ENCODE measurements at regions not wholly inside any gene's neighbourhood (a gene's known extent, or its start where the extent isn't known, plus 50 kb on each side); places are given as distances from the start of the nearest gene placed in this dataset.

DNA sequence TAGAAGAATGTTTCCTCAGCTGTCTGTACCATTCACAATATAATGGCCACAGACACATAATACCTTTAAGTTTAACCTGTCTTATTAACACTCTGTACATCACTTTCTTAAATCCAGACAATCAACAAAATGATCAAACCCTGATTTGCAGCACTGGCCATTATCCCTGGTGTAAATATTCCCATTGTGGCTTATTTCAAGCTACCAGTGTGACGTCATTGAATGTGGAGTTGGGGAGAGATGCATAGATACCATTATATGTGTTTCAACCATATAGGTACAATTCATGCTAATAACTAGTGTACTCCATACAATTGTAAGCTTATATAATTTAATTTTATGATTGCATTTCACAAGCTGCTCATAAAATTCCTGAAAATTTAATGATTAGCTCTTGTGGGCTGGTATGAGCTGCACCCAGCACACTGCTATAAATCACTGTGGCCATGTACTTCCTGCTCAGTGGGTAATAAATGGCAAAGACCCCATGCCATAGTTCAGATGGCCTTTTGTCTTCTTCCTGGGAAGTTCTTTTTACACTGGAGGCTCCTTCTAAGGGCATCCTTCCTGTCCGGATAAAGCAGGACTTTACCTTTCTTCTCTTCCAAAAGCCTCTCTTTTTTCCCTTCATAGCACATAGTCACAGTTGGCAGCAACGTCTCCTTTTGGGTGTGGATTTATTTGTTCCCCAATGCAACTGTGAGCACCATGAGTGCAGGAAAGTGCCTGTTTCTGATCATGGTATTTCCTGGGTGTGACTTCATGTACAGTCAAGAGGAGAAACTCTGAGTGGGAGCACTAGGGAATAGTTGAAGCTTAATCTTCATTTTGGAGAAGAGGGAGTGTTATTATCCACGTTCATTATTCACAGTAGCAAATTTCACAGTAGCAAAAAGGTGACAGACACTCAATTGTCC is 87.8 kb downstream of the MIAT start:
- Mint-ChIP-seq H3K4me1 (no peaks in the 10 kb centered on the region), H3K27me3 (no peaks in the 10 kb centered on the region), H3K4me3 (no peak overlapping the region), H3K27ac (no peak overlapping the region), H3K9me3 (ENCODE audit: insufficient read depth) (no peaks in the 10 kb centered on the region)
- Histone ChIP-seq H3K27me3 (replicated peaks in 1 of 4; ENCODE audit: control extremely low read depth in 1 of 4, control insufficient read depth in 3 of 4, insufficient read depth in 4 of 4, low read length in 3 of 4) (no peaks in the 10 kb centered on the region), H3K9me3 (ENCODE audit: control extremely low read depth in 1 of 3, control insufficient read depth in 2 of 3, insufficient read depth in 1 of 3, low read length in 2 of 3) (no peaks in the 10 kb centered on the region), H3K4me2 (replicated peaks; ENCODE audit: low read depth, low read length, poor library complexity, severe bottlenecking) (no peak overlapping the region), H3K4me3 (ENCODE audit: control extremely low read depth in 1 of 5, extremely low read depth in 1 of 5, insufficient read depth in 1 of 5, low read depth in 2 of 5, low read length in 4 of 5) (no peak overlapping the region), H3K36me3 (replicated peaks in 1 of 2; ENCODE audit: control extremely low read depth in 1 of 2, control insufficient read depth in 1 of 2, extremely low read depth in 1 of 2, insufficient read depth in 2 of 2, low read length in 1 of 2) (peaks cover 0 to 18% of the 10 kb centered on the region in 2 experiments), H3K27ac (ENCODE audit: low read length in 2 of 2) (no peak overlapping the region), H3K79me2 (ENCODE audit: control insufficient read depth, insufficient read depth, low read length) (no peaks in the 10 kb centered on the region), H4K20me1 (ENCODE audit: control insufficient read depth, insufficient read depth, low read length, poor library complexity, severe bottlenecking) (peaks cover 14% of the 10 kb centered on the region), H2AFZ (ENCODE audit: insufficient read depth, low read depth, low read length, poor library complexity, severe bottlenecking) (no peak overlapping the region), H3K9ac (ENCODE audit: low read length) (no peak overlapping the region), H3K4me1 (ENCODE audit: control insufficient read depth in 2 of 2, insufficient read depth in 2 of 2, low read length in 2 of 2) (no peaks in the 10 kb centered on the region)
- ChIA-PET CTCF (no interaction called here), POLR2A (no interaction called here)
- no CpG with 5 or more reads among the region's 4 CpGs for WGBS (ENCODE audit: insufficient coverage)
- ATAC-seq (ENCODE audit: low read depth), result no peak
- DNase-seq, result no peak
- intact Hi-C loops (cut with micrococcal nuclease), result no loop called here
- TF ChIP-seq CTCF (IDR thresholded peaks at IDR 0.05), result no peak

DNA sequence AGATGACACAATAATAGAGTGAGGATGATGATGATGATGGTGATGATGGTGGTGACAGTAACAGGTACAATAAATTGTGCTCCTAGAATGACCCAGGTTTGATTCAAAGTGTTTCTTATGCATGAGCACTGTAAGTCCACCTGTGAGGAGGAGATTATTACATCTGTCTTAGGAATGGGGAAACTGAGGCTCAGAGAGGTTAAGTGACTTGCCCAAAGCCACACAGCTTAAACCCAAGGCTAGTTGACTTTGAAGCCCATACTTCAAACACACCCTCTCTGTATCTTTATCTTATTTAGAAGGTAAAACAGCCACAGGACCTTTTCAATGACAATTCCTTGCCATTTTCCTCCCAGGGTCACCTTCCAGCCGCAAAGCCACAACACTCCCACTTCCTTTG is 88.9 kb downstream of the MIAT start:
- Histone ChIP-seq H3K27ac (ENCODE audit: low read length in 2 of 2) (no peak overlapping the region), H2AFZ (ENCODE audit: insufficient read depth, low read depth, low read length, poor library complexity, severe bottlenecking) (no peak overlapping the region), H3K4me1 (ENCODE audit: control insufficient read depth in 2 of 2, insufficient read depth in 2 of 2, low read length in 2 of 2) (no peaks in the 10 kb centered on the region), H3K27me3 (replicated peaks in 1 of 4; ENCODE audit: control extremely low read depth in 1 of 4, control insufficient read depth in 3 of 4, insufficient read depth in 4 of 4, low read length in 3 of 4) (no peaks in the 10 kb centered on the region), H4K20me1 (ENCODE audit: control insufficient read depth, insufficient read depth, low read length, poor library complexity, severe bottlenecking) (peaks cover 8% of the 10 kb centered on the region), H3K9ac (ENCODE audit: low read length) (no peak overlapping the region), H3K9me3 (ENCODE audit: control extremely low read depth in 1 of 3, control insufficient read depth in 2 of 3, insufficient read depth in 1 of 3, low read length in 2 of 3) (peaks cover 0 to 4% (median 0%) of the 10 kb centered on the region in 3 donors), H3K4me3 (ENCODE audit: control extremely low read depth in 1 of 5, extremely low read depth in 1 of 5, insufficient read depth in 1 of 5, low read depth in 2 of 5, low read length in 4 of 5) (no peak overlapping the region), H3K79me2 (ENCODE audit: control insufficient read depth, insufficient read depth, low read length) (peaks cover 10% of the 10 kb centered on the region), H3K36me3 (replicated peaks in 1 of 2; ENCODE audit: control extremely low read depth in 1 of 2, control insufficient read depth in 1 of 2, extremely low read depth in 1 of 2, insufficient read depth in 2 of 2, low read length in 1 of 2) (peaks cover 3 to 17% of the 10 kb centered on the region in 2 experiments), H3K4me2 (replicated peaks; ENCODE audit: low read depth, low read length, poor library complexity, severe bottlenecking) (no peak overlapping the region)
- no peaks in the 10 kb centered on the region for H3K4me1 Mint-ChIP-seq
- intact Hi-C loops (cut with micrococcal nuclease), result no loop called here
- no peaks in the 10 kb centered on the region for H3K9me3 Mint-ChIP-seq (ENCODE audit: insufficient read depth)
- TF ChIP-seq EZH2 (IDR thresholded peaks at IDR 0.05; ENCODE audit: borderline replicate concordance, insufficient read depth, low read depth, low read length, poor library complexity, severe bottlenecking) (no peak), CTCF (IDR thresholded peaks at IDR 0.05) (no peak)
- ChIA-PET POLR2A (no interaction called here), CTCF (no interaction called here)
- no peak for ATAC-seq (ENCODE audit: low read depth)
- WGBS (ENCODE audit: insufficient coverage), result no CpG with 5 or more reads among the region's 1 CpG
- DNase-seq, result no peak
- H3K27me3 Mint-ChIP-seq, result no peaks in the 10 kb centered on the region
- no peak overlapping the region for H3K27ac Mint-ChIP-seq
- no peak overlapping the region for H3K4me3 Mint-ChIP-seq
